WI38 (cell line): ENCODE measurements at regions not wholly inside any gene's neighbourhood (a gene's known extent, or its start where the extent isn't known, plus 50 kb on each side); places are given as distances from the start of the nearest gene placed in this dataset.

Experiments
- H3K4me3 ChIP-seq: 2 replicates; pipeline ENCODE4 v1.5.1; 2011; ENCODE audit warnings: low read depth, mild to moderate bottlenecking, control low read depth, low read length
- TF ChIP-seq, protein P1 (sequence below): IDR thresholded peaks from 2 replicates; pipeline ENCODE4 v1.5.1; 2012; ENCODE audit warnings: low read depth, mild to moderate bottlenecking, control low read depth, low read length

DNA sequence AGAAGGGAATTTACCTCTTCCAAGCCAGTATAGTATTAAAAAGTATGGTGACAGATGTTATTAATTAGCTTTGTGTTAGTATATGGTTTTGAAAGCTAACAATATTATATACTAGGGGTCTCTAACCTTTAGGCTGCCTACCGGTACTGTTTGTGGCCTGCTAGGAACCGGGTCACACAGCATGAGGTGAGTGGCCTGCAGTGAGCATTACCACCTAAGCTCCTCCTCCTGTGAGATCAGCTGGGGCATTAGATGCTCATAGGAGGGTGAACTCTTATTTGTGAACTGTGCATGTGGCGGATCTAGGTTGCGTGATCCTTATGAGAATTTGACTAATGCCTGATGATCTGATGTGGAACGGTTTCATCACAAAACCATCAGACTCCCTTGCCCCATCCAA is 583.4 kb upstream of the CDH2 start:
- H3K4me3 ChIP-seq = no peak overlapping the region
- TF ChIP-seq, protein P1, sequence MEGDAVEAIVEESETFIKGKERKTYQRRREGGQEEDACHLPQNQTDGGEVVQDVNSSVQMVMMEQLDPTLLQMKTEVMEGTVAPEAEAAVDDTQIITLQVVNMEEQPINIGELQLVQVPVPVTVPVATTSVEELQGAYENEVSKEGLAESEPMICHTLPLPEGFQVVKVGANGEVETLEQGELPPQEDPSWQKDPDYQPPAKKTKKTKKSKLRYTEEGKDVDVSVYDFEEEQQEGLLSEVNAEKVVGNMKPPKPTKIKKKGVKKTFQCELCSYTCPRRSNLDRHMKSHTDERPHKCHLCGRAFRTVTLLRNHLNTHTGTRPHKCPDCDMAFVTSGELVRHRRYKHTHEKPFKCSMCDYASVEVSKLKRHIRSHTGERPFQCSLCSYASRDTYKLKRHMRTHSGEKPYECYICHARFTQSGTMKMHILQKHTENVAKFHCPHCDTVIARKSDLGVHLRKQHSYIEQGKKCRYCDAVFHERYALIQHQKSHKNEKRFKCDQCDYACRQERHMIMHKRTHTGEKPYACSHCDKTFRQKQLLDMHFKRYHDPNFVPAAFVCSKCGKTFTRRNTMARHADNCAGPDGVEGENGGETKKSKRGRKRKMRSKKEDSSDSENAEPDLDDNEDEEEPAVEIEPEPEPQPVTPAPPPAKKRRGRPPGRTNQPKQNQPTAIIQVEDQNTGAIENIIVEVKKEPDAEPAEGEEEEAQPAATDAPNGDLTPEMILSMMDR = no peak

DNA sequence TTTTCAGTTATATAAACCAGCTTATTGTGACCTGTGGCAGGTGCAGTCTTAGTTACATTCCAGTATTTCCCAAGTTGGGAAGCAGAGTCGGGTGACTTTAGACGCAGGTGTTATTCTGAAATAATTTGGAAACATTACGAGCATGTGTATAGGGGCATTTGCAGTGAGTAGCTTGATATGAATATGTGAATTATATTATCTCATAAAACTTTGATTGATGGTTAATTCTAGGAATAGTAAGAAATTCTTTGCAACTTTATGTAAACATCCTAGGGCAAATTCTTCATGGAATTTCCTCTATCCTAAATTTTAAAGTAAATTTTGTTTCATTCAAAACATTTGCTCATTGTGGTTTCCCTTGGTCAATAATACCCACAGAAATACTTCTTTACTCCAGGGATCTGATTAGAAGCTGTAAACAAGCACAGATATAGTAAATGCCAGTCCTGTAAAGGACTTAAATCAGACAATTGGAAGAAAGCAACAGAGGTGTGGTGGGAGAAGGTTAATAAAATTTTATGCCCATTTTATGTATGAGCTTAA is 580.6 kb upstream of the CDH2 start:
- no peak overlapping the region for H3K4me3 ChIP-seq
- TF ChIP-seq, protein P1 = no peak

DNA sequence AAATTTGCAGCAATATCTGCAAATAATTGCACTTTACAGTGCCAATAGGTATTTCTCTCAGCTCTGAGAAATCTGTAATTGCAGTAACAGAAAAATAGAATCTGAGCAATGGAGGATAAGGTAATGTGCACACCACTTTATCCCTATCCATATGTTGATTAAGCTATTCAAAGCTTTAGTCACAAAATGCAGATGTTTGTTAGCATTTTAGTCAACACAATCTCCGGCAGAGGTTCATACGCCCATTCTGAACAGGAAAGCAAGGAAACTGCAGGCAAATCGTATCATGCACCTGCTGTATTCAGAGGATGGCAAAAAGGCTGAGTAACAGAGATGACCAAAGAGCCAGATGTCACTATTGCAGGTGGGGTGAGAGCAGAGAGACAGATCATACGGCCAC is 566.2 kb upstream of the CDH2 start:
- TF ChIP-seq, protein P1 = no peak
- no peak overlapping the region for H3K4me3 ChIP-seq

DNA sequence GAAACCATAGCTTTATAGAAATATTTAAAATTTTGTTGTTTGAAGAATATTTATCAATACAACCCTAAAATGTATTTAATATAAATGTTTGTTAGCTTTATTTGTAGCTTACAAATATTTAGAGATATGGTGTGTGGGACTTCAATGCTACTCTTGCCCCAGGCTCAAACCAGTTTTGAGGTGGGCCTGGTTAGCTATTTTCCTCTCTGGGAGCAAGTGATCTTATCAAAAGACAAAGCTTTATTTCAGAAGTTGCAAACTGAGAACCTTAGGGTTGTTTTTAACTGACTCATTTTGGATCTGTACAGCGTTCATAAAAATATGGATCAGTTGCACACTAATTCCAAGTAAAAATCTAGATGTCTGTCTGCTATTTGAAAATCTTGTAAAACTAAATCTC is 563.6 kb upstream of the CDH2 start:
- no peak overlapping the region for H3K4me3 ChIP-seq
- TF ChIP-seq, protein P1 = no peak

DNA sequence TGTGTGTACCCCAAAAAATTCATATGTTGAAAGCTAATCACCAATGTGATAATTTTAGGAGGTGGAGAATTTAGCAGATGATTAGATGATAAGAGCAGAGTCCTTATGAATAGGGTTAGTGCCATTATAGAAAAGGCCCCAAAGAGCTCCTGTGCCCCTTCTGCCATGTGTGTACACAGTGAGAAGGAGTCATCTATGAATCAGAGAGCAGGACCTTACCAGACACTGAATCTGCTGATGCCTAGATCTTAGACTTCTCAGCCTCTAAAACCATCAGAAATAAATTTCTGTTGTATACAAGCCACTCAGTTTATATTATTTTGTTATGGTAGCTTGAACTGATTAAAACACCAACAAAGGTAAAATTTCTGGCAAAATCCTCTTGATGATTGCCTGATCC is 560.0 kb upstream of the CDH2 start:
- no peak overlapping the region for H3K4me3 ChIP-seq
- TF ChIP-seq, protein P1 = no peak

DNA sequence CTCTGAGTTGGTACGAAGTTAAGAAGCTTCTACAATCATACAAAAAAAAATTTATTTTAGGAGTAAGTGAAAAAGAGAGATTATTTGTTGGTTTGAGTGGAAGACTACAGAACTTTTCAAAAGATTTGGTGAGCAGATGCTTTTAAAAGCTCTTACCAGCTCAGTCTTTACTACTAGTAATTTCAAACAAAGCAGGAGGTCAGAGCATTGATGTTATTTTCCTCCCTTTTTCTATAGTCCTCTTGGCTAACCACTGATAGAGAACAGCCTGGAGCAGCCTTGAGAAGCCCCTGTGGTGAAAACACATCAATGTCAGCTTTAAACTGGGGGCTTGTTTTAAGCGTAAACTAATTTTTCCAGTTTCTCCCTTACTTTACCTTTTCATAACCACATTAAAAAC is 559.3 kb upstream of the CDH2 start:
- H3K4me3 ChIP-seq = no peak overlapping the region
- TF ChIP-seq, protein P1 = no peak

DNA sequence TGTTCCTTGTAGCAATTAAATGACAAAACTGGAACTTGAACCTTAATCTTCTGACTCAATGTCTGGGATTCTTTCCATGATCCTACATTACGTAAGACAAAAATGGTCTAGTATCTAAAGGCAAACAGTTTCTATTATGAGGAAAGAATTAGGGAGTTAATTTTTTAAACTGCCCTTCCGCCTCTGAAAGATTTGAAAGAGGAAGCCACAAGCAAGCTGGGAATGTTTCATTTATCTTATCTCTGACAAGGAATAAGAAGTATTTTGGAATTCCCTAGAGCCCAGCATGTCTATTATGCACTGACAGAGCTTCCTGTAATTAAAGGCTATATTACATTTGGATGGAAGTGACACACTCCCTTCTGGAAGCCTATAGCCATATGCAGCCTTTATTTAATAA is 558.8 kb upstream of the CDH2 start:
- H3K4me3 ChIP-seq = no peak overlapping the region
- TF ChIP-seq, protein P1 = no peak
